B cell (primary cell): ENCODE measurements at regions not wholly inside any gene's neighbourhood (a gene's known extent, or its start where the extent isn't known, plus 50 kb on each side); places are given as distances from the start of the nearest gene placed in this dataset.

Source experiments
- ATAC-seq: fragments of 200-7000 bp; cut with Tn5 transposase; one replicate; pipeline ENCODE4 v1.10.0; 2021; ENCODE audit warnings: low read depth, mild to moderate bottlenecking, moderate number of reproducible peaks, moderate library complexity
- CTCF ChIA-PET: fragments of 350-600 bp; sonication (Branson Sonifier 250); formaldehyde crosslinking; loops from one replicate; lab custom pipeline; 2021; ENCODE audit warnings: antibody characterized with exemption, inconsistent platforms; lab: Charles Lee
- POLR2A ChIA-PET: fragments of 350-600 bp; sonication (Branson Sonifier 250); formaldehyde crosslinking; loops from one replicate; lab custom pipeline; 2021; ENCODE audit warnings: antibody characterized with exemption; lab: Charles Lee
- DNase-seq: peaks from one replicate; pipeline ENCODE4 v3.0.0; 2013
- H2AFZ ChIP-seq: 2 replicates; pipeline ENCODE4 v1.6.1; 2012; ENCODE audit warnings: mild to moderate bottlenecking, low read depth, low read length; ENCODE audit not compliant: insufficient read depth, poor library complexity, severe bottlenecking
- H3K27ac ChIP-seq, 2 donors: 1 replicate in 1 of 2; 2 replicates in 1 of 2; pipeline ENCODE4 v1.5.1; 2012 to 2013; ENCODE audit warnings: low read length in 2 of 2, mild to moderate bottlenecking in 2 of 2, moderate library complexity in 1 of 2
- H3K27me3 ChIP-seq, 4 experiments: fragments of 200-600 bp in 1 of 4; sonication (generic) in 1 of 4; replicated peaks in 1 of 4; 1 replicate in 2 of 4; 2 replicates in 2 of 4; pipeline versions ENCODE4 v1.6.1 to v1.7.0; 2013 to 2016; ENCODE audit warnings: low read length in 3 of 4, mild to moderate bottlenecking in 2 of 4, mixed read lengths in 1 of 4, moderate library complexity in 1 of 4; ENCODE audit not compliant: insufficient read depth in 4 of 4, control insufficient read depth in 3 of 4; ENCODE audit errors: control extremely low read depth in 1 of 4
- H3K36me3 ChIP-seq, 2 experiments: replicated peaks in 1 of 2; 1 replicate in 1 of 2; 2 replicates in 1 of 2; pipeline versions ENCODE4 v1.6.1 to v1.7.1; 2013; ENCODE audit warnings: low read length in 1 of 2; ENCODE audit not compliant: insufficient read depth in 2 of 2, control insufficient read depth in 1 of 2; ENCODE audit errors: control extremely low read depth in 1 of 2, extremely low read depth in 1 of 2
- H3K4me1 ChIP-seq, 2 donors: fragments of 200-600 bp in 1 of 2; sonication (generic) in 1 of 2; 1 replicate in 1 of 2; 2 replicates in 1 of 2; pipeline versions ENCODE4 v1.5.1 to v1.6.1; 2013 to 2017; ENCODE audit warnings: low read length in 2 of 2; ENCODE audit not compliant: control insufficient read depth in 2 of 2, insufficient read depth in 2 of 2
- H3K4me2 ChIP-seq: replicated peaks from 2 replicates; pipeline ENCODE3; 2012; ENCODE audit warnings: mild to moderate bottlenecking, low read depth, low read length; ENCODE audit not compliant: poor library complexity, severe bottlenecking
- H3K4me3 ChIP-seq, 5 experiments: fragments of 200-600 bp in 1 of 5; sonication (generic) in 1 of 5; 1 replicate in 3 of 5; 2 replicates in 2 of 5; pipeline versions ENCODE4 v1.5.1 to v1.7.0; 2011 to 2016; ENCODE audit warnings: low read length in 4 of 5, mild to moderate bottlenecking in 4 of 5, low read depth in 2 of 5, control low read depth in 1 of 5, moderate library complexity in 1 of 5; ENCODE audit not compliant: insufficient read depth in 1 of 5; ENCODE audit errors: control extremely low read depth in 1 of 5, extremely low read depth in 1 of 5
- H3K79me2 ChIP-seq: fragments of 200-600 bp; sonication (generic); one replicate; pipeline ENCODE4 v1.6.0; 2016; ENCODE audit warnings: low read length; ENCODE audit not compliant: control insufficient read depth, insufficient read depth
- H3K9ac ChIP-seq: fragments of 200-600 bp; sonication (generic); 2 replicates; pipeline ENCODE4 v1.6.1; 2017; ENCODE audit warnings: mild to moderate bottlenecking, low read length, moderate library complexity
- H3K9me3 ChIP-seq, 3 donors: one replicate each; pipeline versions ENCODE4 v1.6.1 to v1.7.1; 2013; ENCODE audit warnings: low read length in 2 of 3; ENCODE audit not compliant: control insufficient read depth in 2 of 3, insufficient read depth in 1 of 3; ENCODE audit errors: control extremely low read depth in 1 of 3
- H4K20me1 ChIP-seq: 2 replicates; pipeline ENCODE4 v1.6.0; 2012; ENCODE audit warnings: mild to moderate bottlenecking, low read length; ENCODE audit not compliant: insufficient read depth, control insufficient read depth, poor library complexity, severe bottlenecking
- H3K27ac Mint-ChIP-seq: one replicate; pipeline ENCODE4 v1.8.0; 2021; ENCODE audit warnings: mixed read lengths
- H3K27me3 Mint-ChIP-seq: one replicate; pipeline ENCODE4 v1.8.0; 2021; ENCODE audit warnings: mixed read lengths
- H3K4me1 Mint-ChIP-seq: one replicate; pipeline ENCODE4 v1.8.0; 2021; ENCODE audit warnings: mixed read lengths
- H3K4me3 Mint-ChIP-seq: one replicate; pipeline ENCODE4 v1.8.0; 2021; ENCODE audit warnings: mixed read lengths
- H3K9me3 Mint-ChIP-seq: one replicate; pipeline ENCODE4 v1.8.0; 2022; ENCODE audit warnings: mixed read lengths; ENCODE audit not compliant: insufficient read depth
- CTCF ChIP-seq: fragments of 200-600 bp; IDR thresholded peaks from one replicate; pipeline ENCODE4 v1.8.0; 2022; ENCODE audit warnings: antibody characterized with exemption, mild to moderate bottlenecking
- EZH2 ChIP-seq: IDR thresholded peaks from 2 replicates; pipeline ENCODE4 v1.6.1; 2012; ENCODE audit warnings: borderline replicate concordance, low read depth, mild to moderate bottlenecking, moderate library complexity, low read length; ENCODE audit not compliant: insufficient read depth, poor library complexity, severe bottlenecking
- WGBS: methylation state at CpG from one replicate; pipeline ENCODE4 v1.1.5; 2013; ENCODE audit warnings: missing lambda C conversion rate; ENCODE audit not compliant: insufficient coverage; 5-methylcytosine and 5-hydroxymethylcytosine counted together
- intact Hi-C: fragments of 100-400 bp; cut with micrococcal nuclease; formaldehyde crosslinking; loops from one replicate; pipeline ENCODE4 v1.10.0; 2022

- no peak overlapping the region for H3K9ac ChIP-seq
- TF ChIP-seq EZH2 (no peak), CTCF (no peak)
- no peaks in the 10 kb centered on the region for H3K36me3 ChIP-seq
- peak overlapping the region; percentile 71 for H3K4me2 ChIP-seq
- Mint-ChIP-seq H3K27ac (no peak overlapping the region), H3K27me3 (peaks cover 53% of the 10 kb centered on the region), H3K4me1 (peaks cover 5% of the 10 kb centered on the region), H3K9me3 (peaks cover 2% of the 10 kb centered on the region), H3K4me3 (peak overlapping the region; percentile 17)
- ATAC-seq: no peak
- H4K20me1 ChIP-seq: no peaks in the 10 kb centered on the region
- H3K27ac ChIP-seq: no peak overlapping the region
- H2AFZ ChIP-seq: no peak overlapping the region
- H3K79me2 ChIP-seq: no peaks in the 10 kb centered on the region
- 60% methylated on average over 7 of the region's 18 CpGs for WGBS
- no peak for DNase-seq
- intact Hi-C loops: loop anchor here (2.0 kb wide), 1 partner anchor 864 kb away; no protein-coding TSS in a partner anchor
- H3K4me3 ChIP-seq: peak overlapping the region in 1 of 5 experiments; percentile 35
- ChIA-PET CTCF (interaction anchor here (0.6 to 2.3 kb wide), 4 partner anchors 12 to 864 kb away, joined by 4 to 8 read pairs (median 6); no protein-coding TSS in a partner anchor), POLR2A (no interaction called here)
- peaks cover 7 to 10% of the 10 kb centered on the region in 2 donors for H3K4me1 ChIP-seq
- peaks cover 0 to 26% (median 7%) of the 10 kb centered on the region in 4 experiments for H3K27me3 ChIP-seq
- H3K9me3 ChIP-seq: peaks cover 0 to 7% (median 0%) of the 10 kb centered on the region in 3 donors
Observed at GRCh38 chr1:181190364-181191035, 102.0 kb downstream of the IER5 start.

- no peaks in the 10 kb centered on the region for H3K36me3 ChIP-seq
- H3K27me3 ChIP-seq: peaks cover 0 to 25% (median 8%) of the 10 kb centered on the region in 4 experiments
- Mint-ChIP-seq H3K9me3 (peaks cover 2% of the 10 kb centered on the region), H3K27ac (no peak overlapping the region), H3K4me1 (peaks cover 5% of the 10 kb centered on the region), H3K4me3 (no peak overlapping the region), H3K27me3 (peaks cover 49% of the 10 kb centered on the region)
- 94% methylated on average over 3 of the region's 5 CpGs for WGBS
- H3K9ac ChIP-seq: no peak overlapping the region
- no peak overlapping the region for H2AFZ ChIP-seq
- H3K9me3 ChIP-seq: peaks cover 0 to 7% (median 0%) of the 10 kb centered on the region in 3 donors
- ATAC-seq: no peak
- no peak overlapping the region for H3K27ac ChIP-seq
- DNase-seq: no peak
- no peak overlapping the region for H3K4me2 ChIP-seq
- ChIA-PET CTCF (interaction anchor here (1.2 to 2.3 kb wide), 3 partner anchors 11 to 28 kb away, joined by 3 to 8 read pairs (median 4); no protein-coding TSS in a partner anchor), POLR2A (no interaction called here)
- intact Hi-C loops: loop anchor here (2.0 kb wide), 1 partner anchor 863 kb away; no protein-coding TSS in a partner anchor
- H3K79me2 ChIP-seq: no peaks in the 10 kb centered on the region
- TF ChIP-seq EZH2 (no peak), CTCF (no peak)
- H3K4me1 ChIP-seq: peaks cover 7 to 10% of the 10 kb centered on the region in 2 donors
- no peak overlapping the region for H3K4me3 ChIP-seq
- no peaks in the 10 kb centered on the region for H4K20me1 ChIP-seq
Observed at GRCh38 chr1:181191494-181192040, 103.1 kb downstream of the IER5 start.
